ENCODE measurements at regions not wholly inside any gene's neighbourhood (a gene's known extent, or its start where the extent isn't known, plus 50 kb on each side); places are given as distances from the start of the nearest gene placed in this dataset.
"Not testable (repeated sequence)": the region's sequence is repeated elsewhere in the genome, so short reads cannot be mapped to it uniquely, and the experiment has no call there.

DNA sequence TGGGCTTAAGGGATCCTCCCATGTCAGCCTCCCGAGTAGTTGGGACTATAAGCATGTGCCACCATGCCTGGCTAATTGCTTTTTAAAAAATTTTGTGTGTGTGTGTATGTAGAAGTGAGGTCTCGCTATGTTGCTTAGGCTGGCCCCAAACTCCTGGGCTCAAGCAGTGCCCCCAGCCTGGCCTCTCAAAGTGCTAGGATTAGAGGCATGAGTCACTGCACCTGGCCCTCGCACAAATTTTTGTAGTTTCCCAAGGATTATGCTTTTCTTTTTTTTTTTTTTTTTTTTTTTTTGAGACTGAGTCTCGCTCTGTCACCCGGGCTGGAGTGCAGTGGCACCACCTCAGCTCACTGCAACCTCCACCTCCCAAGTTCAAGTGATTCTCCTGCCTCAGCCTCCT, 144.4 kb upstream of the HNRNPU start:
- TF ChIP-seq, protein P1, sequence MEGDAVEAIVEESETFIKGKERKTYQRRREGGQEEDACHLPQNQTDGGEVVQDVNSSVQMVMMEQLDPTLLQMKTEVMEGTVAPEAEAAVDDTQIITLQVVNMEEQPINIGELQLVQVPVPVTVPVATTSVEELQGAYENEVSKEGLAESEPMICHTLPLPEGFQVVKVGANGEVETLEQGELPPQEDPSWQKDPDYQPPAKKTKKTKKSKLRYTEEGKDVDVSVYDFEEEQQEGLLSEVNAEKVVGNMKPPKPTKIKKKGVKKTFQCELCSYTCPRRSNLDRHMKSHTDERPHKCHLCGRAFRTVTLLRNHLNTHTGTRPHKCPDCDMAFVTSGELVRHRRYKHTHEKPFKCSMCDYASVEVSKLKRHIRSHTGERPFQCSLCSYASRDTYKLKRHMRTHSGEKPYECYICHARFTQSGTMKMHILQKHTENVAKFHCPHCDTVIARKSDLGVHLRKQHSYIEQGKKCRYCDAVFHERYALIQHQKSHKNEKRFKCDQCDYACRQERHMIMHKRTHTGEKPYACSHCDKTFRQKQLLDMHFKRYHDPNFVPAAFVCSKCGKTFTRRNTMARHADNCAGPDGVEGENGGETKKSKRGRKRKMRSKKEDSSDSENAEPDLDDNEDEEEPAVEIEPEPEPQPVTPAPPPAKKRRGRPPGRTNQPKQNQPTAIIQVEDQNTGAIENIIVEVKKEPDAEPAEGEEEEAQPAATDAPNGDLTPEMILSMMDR (IDR thresholded peaks at IDR 0.05; ENCODE audit: extremely low read depth, insufficient read depth, missing control alignments) = no peak
- DNase-seq (ENCODE audit: low spot score) = no peak
- in situ Hi-C loops (cut with MboI; ENCODE audit: low pct_unique_long_range_greater_than_20kb, low sequenced_read_pairs, unreplicated experiment) = no loop called here

DNA sequence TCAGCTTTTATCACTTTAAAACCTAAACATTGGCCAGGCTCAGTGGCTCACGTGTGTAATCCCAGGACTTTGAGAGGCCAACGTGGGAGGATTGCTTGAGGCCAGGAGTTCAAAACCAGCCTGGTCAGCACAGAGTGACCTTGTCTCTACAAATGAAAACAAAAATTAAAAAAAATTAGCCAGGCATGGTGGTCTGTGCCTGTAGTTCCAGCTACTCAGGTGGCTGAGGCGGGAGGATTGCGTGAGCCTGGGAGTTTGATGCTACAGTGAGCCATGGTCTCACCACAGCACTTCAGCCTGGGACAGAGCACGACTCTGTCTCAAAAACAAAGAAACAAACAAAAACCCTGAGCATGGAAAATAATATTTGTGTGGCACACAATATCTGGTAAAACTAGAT, 143.5 kb upstream of the HNRNPU start:
- TF ChIP-seq, protein P1 (IDR thresholded peaks at IDR 0.05; ENCODE audit: extremely low read depth, insufficient read depth, missing control alignments) = no peak
- no peak for DNase-seq (ENCODE audit: low spot score)
- in situ Hi-C loops (cut with MboI; ENCODE audit: low pct_unique_long_range_greater_than_20kb, low sequenced_read_pairs, unreplicated experiment) = no loop called here

DNA sequence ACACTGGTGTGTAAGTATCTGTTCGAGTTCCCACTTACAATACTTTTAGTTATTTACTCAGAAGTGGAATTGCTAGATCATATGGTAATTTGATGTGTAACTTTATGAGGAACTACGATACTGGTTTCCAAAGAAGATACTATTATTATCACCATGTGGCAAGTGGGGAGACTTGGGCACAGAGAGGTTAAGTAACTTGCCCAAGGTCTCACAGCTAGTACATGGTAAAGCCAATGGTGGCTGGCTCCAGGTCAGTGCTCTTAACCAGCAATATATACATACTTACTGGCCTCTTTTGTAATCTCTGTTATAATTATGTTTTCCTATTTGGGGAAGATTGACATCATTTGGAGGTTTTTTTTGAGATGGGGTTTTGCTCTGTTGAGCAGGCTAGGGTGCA, 138.9 kb upstream of the HNRNPU start:
- in situ Hi-C loops (cut with MboI; ENCODE audit: low pct_unique_long_range_greater_than_20kb, low sequenced_read_pairs, unreplicated experiment) = no loop called here
- TF ChIP-seq, protein P1 (IDR thresholded peaks at IDR 0.05; ENCODE audit: extremely low read depth, insufficient read depth, missing control alignments) = no peak
- DNase-seq (ENCODE audit: low spot score) = no peak

DNA sequence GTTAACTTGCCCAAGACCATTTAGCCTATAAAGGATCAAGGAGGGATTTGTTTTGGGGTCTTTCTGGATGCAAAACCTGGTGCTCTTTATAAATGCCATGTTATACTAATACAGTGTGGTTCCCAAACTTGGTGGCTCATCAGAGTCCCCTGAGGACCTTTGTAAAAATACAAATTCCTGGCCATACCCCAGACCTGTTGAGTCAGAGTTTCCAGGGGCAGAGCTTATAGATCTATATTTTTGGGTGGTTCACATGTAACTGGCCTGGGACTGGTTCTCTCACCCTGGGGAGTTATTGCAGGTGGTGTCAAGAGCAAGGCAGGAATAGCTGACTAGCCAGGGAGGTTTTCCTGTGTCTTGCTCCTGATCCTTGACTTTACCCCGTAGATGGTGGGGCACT, 136.9 kb upstream of the HNRNPU start:
- no peak for DNase-seq (ENCODE audit: low spot score)
- in situ Hi-C loops (cut with MboI; ENCODE audit: low pct_unique_long_range_greater_than_20kb, low sequenced_read_pairs, unreplicated experiment) = no loop called here
- TF ChIP-seq, protein P1 (IDR thresholded peaks at IDR 0.05; ENCODE audit: extremely low read depth, insufficient read depth, missing control alignments) = no peak

DNA sequence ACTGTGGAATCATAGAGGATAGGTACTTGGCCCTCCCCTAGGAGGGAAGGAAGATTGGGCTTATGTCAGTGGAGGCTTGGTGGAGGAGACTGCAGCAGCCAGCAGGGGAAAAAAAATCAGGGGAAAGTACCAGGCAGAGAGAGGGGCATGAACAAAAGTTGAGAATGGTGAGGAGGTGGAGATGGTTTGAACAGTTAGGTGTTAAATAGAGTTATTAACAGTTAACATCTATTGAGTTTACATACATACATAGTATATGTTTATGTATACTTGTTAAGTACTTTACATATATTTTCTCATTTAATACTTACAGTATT, 136.5 kb upstream of the HNRNPU start:
- TF ChIP-seq, protein P1 (IDR thresholded peaks at IDR 0.05; ENCODE audit: extremely low read depth, insufficient read depth, missing control alignments) = no peak
- DNase-seq (ENCODE audit: low spot score) = no peak
- in situ Hi-C loops (cut with MboI; ENCODE audit: low pct_unique_long_range_greater_than_20kb, low sequenced_read_pairs, unreplicated experiment) = no loop called here

DNA sequence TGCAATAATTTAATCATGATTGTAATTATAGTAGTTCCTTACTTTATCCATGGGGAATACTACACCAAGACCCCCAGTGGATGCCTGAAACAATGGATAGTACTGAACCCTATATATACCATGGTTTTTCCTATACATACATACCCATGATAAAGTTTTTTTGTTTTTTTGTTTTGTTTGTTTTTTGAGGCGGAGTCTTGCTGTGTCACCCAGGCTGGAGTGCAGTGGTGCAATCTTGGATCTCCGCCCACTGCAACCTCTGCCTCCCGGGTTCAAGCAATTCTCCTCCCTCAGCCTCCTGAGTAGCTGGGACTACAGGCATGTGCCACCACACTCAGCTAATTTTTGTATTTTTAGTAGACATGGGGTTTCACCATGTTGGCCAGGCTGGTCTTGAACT, 135.3 kb upstream of the HNRNPU start:
- in situ Hi-C loops (cut with MboI; ENCODE audit: low pct_unique_long_range_greater_than_20kb, low sequenced_read_pairs, unreplicated experiment) = not testable (repeated sequence)

DNA sequence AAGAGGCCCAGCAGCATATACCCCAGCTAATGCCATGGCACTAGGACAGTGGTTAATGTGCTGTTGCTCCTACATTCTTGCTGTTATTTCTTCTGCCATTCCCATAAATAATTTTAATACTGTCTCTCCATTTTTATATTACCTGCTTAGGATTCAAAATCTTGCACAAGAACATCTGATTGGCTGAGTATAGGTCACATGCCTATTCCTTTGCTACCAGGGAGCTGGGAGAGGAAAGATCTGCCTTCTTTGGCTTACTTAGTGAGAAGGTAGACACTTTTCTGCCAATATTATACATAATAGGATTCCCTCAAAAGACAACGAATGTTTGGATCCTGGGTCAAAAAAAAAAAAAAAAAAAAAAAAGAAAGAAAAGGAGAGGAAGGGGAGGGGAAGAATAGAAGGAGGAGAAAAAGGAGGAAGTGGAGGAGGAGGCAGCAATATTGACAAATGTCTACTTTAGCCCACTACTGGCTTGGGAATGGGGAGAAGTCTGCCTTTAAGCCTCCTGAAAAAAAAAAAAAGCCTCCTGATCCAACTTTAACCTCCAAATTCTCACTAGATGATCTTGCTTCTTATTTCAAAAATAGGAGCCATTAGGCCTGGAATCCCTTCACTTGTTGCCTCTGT, 134.5 kb upstream of the HNRNPU start:
- no peak for DNase-seq (ENCODE audit: low spot score)
- in situ Hi-C loops (cut with MboI; ENCODE audit: low pct_unique_long_range_greater_than_20kb, low sequenced_read_pairs, unreplicated experiment) = no loop called here
- TF ChIP-seq, protein P1 (IDR thresholded peaks at IDR 0.05; ENCODE audit: extremely low read depth, insufficient read depth, missing control alignments) = no peak

More for the DNA sequence above, 135.3 kb upstream of the HNRNPU start:
- DNase-seq (ENCODE audit: low spot score) = not testable (repeated sequence)

Measured in GM13977 (cell line).